ENCODE measurements at regions not wholly inside any gene's neighbourhood (a gene's known extent, or its start where the extent isn't known, plus 50 kb on each side); places are given as distances from the start of the nearest gene placed in this dataset.

DNA sequence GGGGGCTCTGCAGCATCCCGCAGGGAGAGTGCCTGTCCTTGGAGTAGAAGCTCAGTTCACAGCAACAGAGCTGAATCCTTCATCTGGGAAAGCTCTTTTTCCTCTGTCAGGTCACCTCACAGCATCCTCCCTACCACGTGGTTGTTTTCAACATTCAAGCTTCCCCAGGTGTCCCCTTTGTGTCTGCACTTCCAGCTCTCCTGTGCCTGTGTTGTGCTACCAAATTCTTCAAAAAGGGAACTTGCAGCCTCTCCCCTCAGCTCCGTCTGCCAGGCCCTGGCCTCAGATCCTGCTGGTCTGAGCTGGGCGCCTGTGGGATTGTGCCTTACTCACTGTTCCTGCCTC, 108.4 kb downstream of the FOXF2 start:
- H3K4me3 Mint-ChIP-seq, result no peak overlapping the region
- no peak overlapping the region for H3K4me3 ChIP-seq (ENCODE audit: low read length)
- no peaks in the 10 kb centered on the region for H3K36me3 Mint-ChIP-seq (ENCODE audit: low read depth)
- ATAC-seq (ENCODE audit: poor library complexity) (no peak), DNase-seq (no peak)
- H3K9me3 ChIP-seq (ENCODE audit: control insufficient read depth in 1 of 2, insufficient read depth in 1 of 2, low read length in 2 of 2), result peaks cover 0 to 5% of the 10 kb centered on the region in 2 experiments
- CTCF ChIA-PET, result interaction anchor here (0.6 to 0.7 kb wide), 2 partner anchors 711 to 986 kb away, joined by 3 read pairs; no protein-coding TSS in a partner anchor
- H3K4me1 Mint-ChIP-seq (ENCODE audit: low read depth), result no peaks in the 10 kb centered on the region
- H3K27ac Mint-ChIP-seq, result no peak overlapping the region
- TF ChIP-seq, protein P1, sequence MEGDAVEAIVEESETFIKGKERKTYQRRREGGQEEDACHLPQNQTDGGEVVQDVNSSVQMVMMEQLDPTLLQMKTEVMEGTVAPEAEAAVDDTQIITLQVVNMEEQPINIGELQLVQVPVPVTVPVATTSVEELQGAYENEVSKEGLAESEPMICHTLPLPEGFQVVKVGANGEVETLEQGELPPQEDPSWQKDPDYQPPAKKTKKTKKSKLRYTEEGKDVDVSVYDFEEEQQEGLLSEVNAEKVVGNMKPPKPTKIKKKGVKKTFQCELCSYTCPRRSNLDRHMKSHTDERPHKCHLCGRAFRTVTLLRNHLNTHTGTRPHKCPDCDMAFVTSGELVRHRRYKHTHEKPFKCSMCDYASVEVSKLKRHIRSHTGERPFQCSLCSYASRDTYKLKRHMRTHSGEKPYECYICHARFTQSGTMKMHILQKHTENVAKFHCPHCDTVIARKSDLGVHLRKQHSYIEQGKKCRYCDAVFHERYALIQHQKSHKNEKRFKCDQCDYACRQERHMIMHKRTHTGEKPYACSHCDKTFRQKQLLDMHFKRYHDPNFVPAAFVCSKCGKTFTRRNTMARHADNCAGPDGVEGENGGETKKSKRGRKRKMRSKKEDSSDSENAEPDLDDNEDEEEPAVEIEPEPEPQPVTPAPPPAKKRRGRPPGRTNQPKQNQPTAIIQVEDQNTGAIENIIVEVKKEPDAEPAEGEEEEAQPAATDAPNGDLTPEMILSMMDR (IDR thresholded peaks at IDR 0.05), result no peak
- intact Hi-C loops (cut with DNase I, micrococcal nuclease), result no loop called here
- H3K27ac ChIP-seq (ENCODE audit: low read depth in 1 of 2, low read length in 2 of 2), result no peak overlapping the region
- H3K4me1 ChIP-seq (ENCODE audit: insufficient read depth, low read length), result no peaks in the 10 kb centered on the region
- POLR2A ChIA-PET, result no interaction called here
- H3K36me3 ChIP-seq (ENCODE audit: insufficient read depth, low read length), result no peaks in the 10 kb centered on the region
- H3K27me3 ChIP-seq (ENCODE audit: control insufficient read depth in 1 of 2, insufficient read depth in 2 of 2, low read length in 2 of 2), result no peaks in the 10 kb centered on the region
- peaks cover 12% of the 10 kb centered on the region for H3K27me3 Mint-ChIP-seq
- H3K9me3 Mint-ChIP-seq, result peaks cover 2% of the 10 kb centered on the region

DNA sequence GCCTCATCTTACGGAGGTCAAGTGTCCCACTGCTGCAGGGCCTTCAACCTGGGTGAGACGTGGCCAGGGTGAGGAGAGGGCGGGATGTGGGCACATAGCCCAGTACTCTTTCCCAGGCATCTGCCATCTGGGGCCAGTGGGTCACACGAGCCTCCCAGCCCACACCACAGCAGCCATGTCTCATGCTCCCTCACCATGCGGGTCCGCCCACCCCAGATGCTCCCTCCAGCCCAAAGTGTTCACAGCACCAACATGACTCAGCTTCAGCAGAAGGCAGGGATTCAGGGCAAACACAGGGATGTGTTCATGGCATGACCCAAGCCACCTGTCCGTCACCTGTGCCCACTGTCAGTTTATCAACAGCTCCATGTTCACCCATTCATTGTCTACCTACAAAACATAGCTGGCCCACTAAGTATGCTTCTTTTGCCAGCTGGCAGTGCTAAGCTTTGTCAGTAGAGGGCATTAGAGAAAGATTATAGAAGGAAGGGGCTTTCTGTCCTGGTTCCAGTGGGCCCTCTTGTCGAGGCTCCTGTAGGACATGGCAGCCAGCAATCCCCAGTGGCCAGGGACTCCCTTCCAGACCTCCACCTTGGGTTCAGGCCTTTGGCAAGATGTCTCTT, 109.2 kb downstream of the FOXF2 start:
- Histone ChIP-seq H3K4me3 (ENCODE audit: low read length) (no peak overlapping the region), H3K4me1 (ENCODE audit: insufficient read depth, low read length) (no peaks in the 10 kb centered on the region), H3K36me3 (ENCODE audit: insufficient read depth, low read length) (no peaks in the 10 kb centered on the region), H3K27ac (ENCODE audit: low read depth in 1 of 2, low read length in 2 of 2) (no peak overlapping the region), H3K9me3 (ENCODE audit: control insufficient read depth in 1 of 2, insufficient read depth in 1 of 2, low read length in 2 of 2) (peaks cover 0 to 5% of the 10 kb centered on the region in 2 experiments), H3K27me3 (ENCODE audit: control insufficient read depth in 1 of 2, insufficient read depth in 2 of 2, low read length in 2 of 2) (no peaks in the 10 kb centered on the region)
- Mint-ChIP-seq H3K27ac (no peak overlapping the region), H3K27me3 (peaks cover 12% of the 10 kb centered on the region), H3K9me3 (peaks cover 2% of the 10 kb centered on the region), H3K36me3 (ENCODE audit: low read depth) (no peaks in the 10 kb centered on the region), H3K4me3 (no peak overlapping the region), H3K4me1 (ENCODE audit: low read depth) (no peaks in the 10 kb centered on the region)
- ChIA-PET POLR2A (no interaction called here), CTCF (no interaction called here)
- ATAC-seq (ENCODE audit: poor library complexity), result no peak
- TF ChIP-seq, protein P1 (IDR thresholded peaks at IDR 0.05), result no peak
- intact Hi-C loops (cut with DNase I, micrococcal nuclease), result no loop called here
- DNase-seq, result no peak

DNA sequence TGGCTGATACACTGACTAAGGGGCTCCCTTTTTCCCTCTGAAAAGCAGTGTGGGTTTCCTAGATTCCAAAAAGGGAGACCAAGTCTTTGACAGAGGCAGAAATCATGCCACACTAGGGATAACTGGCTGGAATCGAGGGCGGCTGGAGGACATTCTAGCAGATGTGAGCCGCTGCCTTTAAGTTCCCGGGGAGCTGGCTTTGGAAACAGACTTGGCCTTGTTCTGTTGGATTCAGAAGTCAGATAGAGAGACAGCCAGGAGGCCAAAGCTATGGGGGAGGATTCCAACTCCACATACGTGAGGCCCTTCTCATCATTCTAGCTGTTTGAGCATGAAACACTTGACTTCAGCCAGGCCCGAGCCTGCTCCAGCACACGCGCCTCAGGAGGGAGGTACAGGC, 109.9 kb upstream of the FOXC1 start:
- Mint-ChIP-seq H3K4me1 (ENCODE audit: low read depth) (no peaks in the 10 kb centered on the region), H3K27me3 (peaks cover 22% of the 10 kb centered on the region), H3K27ac (no peak overlapping the region), H3K36me3 (ENCODE audit: low read depth) (no peaks in the 10 kb centered on the region), H3K9me3 (peaks cover 2% of the 10 kb centered on the region), H3K4me3 (no peak overlapping the region)
- Histone ChIP-seq H3K4me3 (ENCODE audit: low read length) (no peak overlapping the region), H3K27ac (ENCODE audit: low read depth in 1 of 2, low read length in 2 of 2) (no peak overlapping the region), H3K4me1 (ENCODE audit: insufficient read depth, low read length) (no peaks in the 10 kb centered on the region), H3K9me3 (ENCODE audit: control insufficient read depth in 1 of 2, insufficient read depth in 1 of 2, low read length in 2 of 2) (peaks cover 0 to 5% of the 10 kb centered on the region in 2 experiments), H3K36me3 (ENCODE audit: insufficient read depth, low read length) (no peaks in the 10 kb centered on the region), H3K27me3 (ENCODE audit: control insufficient read depth in 1 of 2, insufficient read depth in 2 of 2, low read length in 2 of 2) (no peaks in the 10 kb centered on the region)
- CTCF ChIA-PET, result no interaction called here
- DNase-seq (no peak), ATAC-seq (ENCODE audit: poor library complexity) (no peak)
- intact Hi-C loops (cut with DNase I, micrococcal nuclease), result no loop called here
- TF ChIP-seq, protein P1 (IDR thresholded peaks at IDR 0.05), result no peak
- POLR2A ChIA-PET, result no interaction called here

Data from CD4-positive, alpha-beta T cell (primary cell).